Muscle layer of colon (tissue), 2 donors: ENCODE measurements at regions not wholly inside any gene's neighbourhood (a gene's known extent, or its start where the extent isn't known, plus 50 kb on each side); places are given as distances from the start of the nearest gene placed in this dataset.

Experiments
- H3K27ac ChIP-seq: one replicate; pipeline ENCODE4 v1.7.0; 2013; ENCODE audit warnings: low read depth, mild to moderate bottlenecking, low read length, moderate library complexity
- H3K27me3 ChIP-seq, 2 donors: one replicate each; pipeline ENCODE4 v1.7.0; 2013; ENCODE audit warnings: low read length in 2 of 2, mild to moderate bottlenecking in 2 of 2; ENCODE audit not compliant: insufficient read depth in 2 of 2, control insufficient read depth in 1 of 2
- H3K36me3 ChIP-seq: one replicate; pipeline ENCODE4 v1.7.0; 2013; ENCODE audit warnings: mild to moderate bottlenecking, low read length; ENCODE audit not compliant: insufficient read depth
- H3K4me1 ChIP-seq: one replicate; pipeline ENCODE4 v1.7.0; 2013; ENCODE audit warnings: mild to moderate bottlenecking, low read length; ENCODE audit not compliant: insufficient read depth
- H3K4me3 ChIP-seq, 2 donors: one replicate each; pipeline ENCODE4 v1.7.0; 2013; ENCODE audit warnings: low read length in 2 of 2, low read depth in 1 of 2, mild to moderate bottlenecking in 1 of 2, moderate library complexity in 1 of 2
- H3K9ac ChIP-seq: one replicate; pipeline ENCODE4 v1.7.0; 2013; ENCODE audit warnings: low read length
- H3K9me3 ChIP-seq: one replicate; pipeline ENCODE4 v1.7.0; 2013; ENCODE audit warnings: mild to moderate bottlenecking, low read length
- donor health status: abdominal sarcoma.
- donor health status: Adenocarcinoma of cecum.

GRCh38 chr13:47846886-47847285, 154.2 kb downstream of the SUCLA2 start:
- H3K9ac ChIP-seq: no peak overlapping the region
- H3K27ac ChIP-seq: no peak overlapping the region
- H3K4me3 ChIP-seq: no peak overlapping the region
- no peaks in the 10 kb centered on the region for H3K36me3 ChIP-seq
- no peaks in the 10 kb centered on the region for H3K9me3 ChIP-seq
- H3K4me1 ChIP-seq: no peaks in the 10 kb centered on the region
- H3K27me3 ChIP-seq: no peaks in the 10 kb centered on the region

- no peaks in the 10 kb centered on the region for H3K27me3 ChIP-seq
- H3K9me3 ChIP-seq: no peaks in the 10 kb centered on the region
- no peak overlapping the region for H3K4me3 ChIP-seq
- H3K36me3 ChIP-seq: no peaks in the 10 kb centered on the region
- no peaks in the 10 kb centered on the region for H3K4me1 ChIP-seq
- H3K9ac ChIP-seq: no peak overlapping the region
- no peak overlapping the region for H3K27ac ChIP-seq
Observed at GRCh38 chr13:47845981-47846380, 155.1 kb downstream of the SUCLA2 start.

- Histone ChIP-seq H3K27ac (no peak overlapping the region), H3K9ac (no peak overlapping the region), H3K36me3 (no peaks in the 10 kb centered on the region), H3K4me1 (no peaks in the 10 kb centered on the region), H3K4me3 (no peak overlapping the region), H3K9me3 (no peaks in the 10 kb centered on the region), H3K27me3 (no peaks in the 10 kb centered on the region)
Observed at GRCh38 chr13:47843005-47843404, 158.1 kb downstream of the SUCLA2 start.

GRCh38 chr13:47841151-47841550, 159.9 kb downstream of the SUCLA2 start:
- Histone ChIP-seq H3K36me3 (no peaks in the 10 kb centered on the region), H3K4me3 (no peak overlapping the region)

GRCh38 chr13:47837906-47838305, 163.2 kb downstream of the SUCLA2 start:
- Histone ChIP-seq H3K9me3 (no peaks in the 10 kb centered on the region), H3K36me3 (no peaks in the 10 kb centered on the region), H3K9ac (no peak overlapping the region), H3K4me3 (no peak overlapping the region), H3K27me3 (no peaks in the 10 kb centered on the region), H3K4me1 (no peaks in the 10 kb centered on the region), H3K27ac (no peak overlapping the region)

More at GRCh38 chr13:47841151-47841550, 159.9 kb downstream of the SUCLA2 start:
- Histone ChIP-seq H3K27ac (no peak overlapping the region), H3K9me3 (no peaks in the 10 kb centered on the region), H3K27me3 (no peaks in the 10 kb centered on the region), H3K4me1 (no peaks in the 10 kb centered on the region), H3K9ac (no peak overlapping the region)

- Histone ChIP-seq H3K9ac (no peak overlapping the region), H3K27ac (no peak overlapping the region), H3K9me3 (no peaks in the 10 kb centered on the region), H3K27me3 (no peaks in the 10 kb centered on the region), H3K4me3 (no peak overlapping the region), H3K36me3 (no peaks in the 10 kb centered on the region), H3K4me1 (no peaks in the 10 kb centered on the region)
Observed at GRCh38 chr13:47837104-47837880, 163.8 kb downstream of the SUCLA2 start.

GRCh38 chr13:47835470-47836228, 165.4 kb downstream of the SUCLA2 start:
- Histone ChIP-seq H3K27me3 (no peaks in the 10 kb centered on the region), H3K4me1 (no peaks in the 10 kb centered on the region), H3K27ac (no peak overlapping the region), H3K9me3 (no peaks in the 10 kb centered on the region), H3K36me3 (no peaks in the 10 kb centered on the region), H3K9ac (no peak overlapping the region), H3K4me3 (no peak overlapping the region)

- H3K36me3 ChIP-seq: no peaks in the 10 kb centered on the region
- H3K9me3 ChIP-seq: no peaks in the 10 kb centered on the region
- H3K4me3 ChIP-seq: no peak overlapping the region
- H3K27ac ChIP-seq: no peak overlapping the region
- H3K27me3 ChIP-seq: no peaks in the 10 kb centered on the region
- H3K4me1 ChIP-seq: no peaks in the 10 kb centered on the region
- no peak overlapping the region for H3K9ac ChIP-seq
Observed at GRCh38 chr13:47832458-47832972, 168.6 kb downstream of the SUCLA2 start.

GRCh38 chr13:47831265-47831664, 169.8 kb downstream of the SUCLA2 start:
- Histone ChIP-seq H3K9ac (no peak overlapping the region), H3K4me1 (no peaks in the 10 kb centered on the region), H3K27ac (no peak overlapping the region), H3K36me3 (no peaks in the 10 kb centered on the region), H3K9me3 (no peaks in the 10 kb centered on the region), H3K4me3 (no peak overlapping the region), H3K27me3 (no peaks in the 10 kb centered on the region)

- H3K9me3 ChIP-seq: no peaks in the 10 kb centered on the region
- H3K4me3 ChIP-seq: no peak overlapping the region
- H3K9ac ChIP-seq: no peak overlapping the region
- H3K36me3 ChIP-seq: no peaks in the 10 kb centered on the region
- H3K27ac ChIP-seq: no peak overlapping the region
- no peaks in the 10 kb centered on the region for H3K4me1 ChIP-seq
- no peaks in the 10 kb centered on the region for H3K27me3 ChIP-seq
Observed at GRCh38 chr13:47829690-47830089, 171.4 kb downstream of the SUCLA2 start.

- Histone ChIP-seq H3K9ac (no peak overlapping the region), H3K36me3 (no peaks in the 10 kb centered on the region), H3K27ac (no peak overlapping the region), H3K4me3 (no peak overlapping the region), H3K4me1 (no peaks in the 10 kb centered on the region), H3K27me3 (no peaks in the 10 kb centered on the region), H3K9me3 (no peaks in the 10 kb centered on the region)
Observed at GRCh38 chr13:47826471-47826870, 174.6 kb downstream of the SUCLA2 start.
